ENCODE measurements at regions not wholly inside any gene's neighbourhood (a gene's known extent, or its start where the extent isn't known, plus 50 kb on each side); places are given as distances from the start of the nearest gene placed in this dataset.
"Not testable (repeated sequence)": the region's sequence is repeated elsewhere in the genome, so short reads cannot be mapped to it uniquely, and the experiment has no call there.

- Mint-ChIP-seq H3K27ac (no peak overlapping the region), H3K36me3 (no peaks in the 10 kb centered on the region), H3K9me3 (peaks cover 22% of the 10 kb centered on the region), H3K4me3 (no peak overlapping the region), H3K4me1 (no peaks in the 10 kb centered on the region)
- ATAC-seq (peak; percentile 11), DNase-seq (ENCODE audit: low spot score in 2 of 2) (no peak)
Measured at GRCh38 chr7:53087274-53087673, 51.8 kb downstream of the POM121L12 start.

GRCh38 chr7:53094191-53094590 is 58.8 kb downstream of the POM121L12 start:
- ATAC-seq (no peak), DNase-seq (ENCODE audit: low spot score in 2 of 2) (no peak)
- Mint-ChIP-seq H3K9me3 (peaks cover 24% of the 10 kb centered on the region), H3K4me3 (no peak overlapping the region), H3K36me3 (no peaks in the 10 kb centered on the region), H3K4me1 (no peaks in the 10 kb centered on the region), H3K27ac (no peak overlapping the region)

GRCh38 chr7:53094827-53095226 is 59.4 kb downstream of the POM121L12 start:
- peaks cover 20% of the 10 kb centered on the region for H3K9me3 Mint-ChIP-seq
- H3K4me1 Mint-ChIP-seq = no peaks in the 10 kb centered on the region
- no peak overlapping the region for H3K27ac Mint-ChIP-seq
- ATAC-seq (no peak), DNase-seq (ENCODE audit: low spot score in 2 of 2) (no peak)
- no peak overlapping the region for H3K4me3 Mint-ChIP-seq
- no peaks in the 10 kb centered on the region for H3K36me3 Mint-ChIP-seq

GRCh38 chr7:53095731-53096501 is 60.5 kb downstream of the POM121L12 start:
- H3K9me3 Mint-ChIP-seq = peaks cover 23% of the 10 kb centered on the region
- H3K27ac Mint-ChIP-seq = no peak overlapping the region
- H3K4me3 Mint-ChIP-seq = no peak overlapping the region
- H3K4me1 Mint-ChIP-seq = no peaks in the 10 kb centered on the region
- ATAC-seq = no peak
- DNase-seq (ENCODE audit: low spot score in 2 of 2) = no peak
- H3K36me3 Mint-ChIP-seq = no peaks in the 10 kb centered on the region

- H3K9me3 Mint-ChIP-seq = peaks cover 22% of the 10 kb centered on the region
- H3K4me1 Mint-ChIP-seq = no peaks in the 10 kb centered on the region
- H3K27ac Mint-ChIP-seq = no peak overlapping the region
- no peak for DNase-seq (ENCODE audit: low spot score in 2 of 2)
- no peaks in the 10 kb centered on the region for H3K36me3 Mint-ChIP-seq
- no peak overlapping the region for H3K4me3 Mint-ChIP-seq
- ATAC-seq = no peak
Measured at GRCh38 chr7:53100091-53100490, 64.7 kb downstream of the POM121L12 start.

GRCh38 chr7:53101026-53101425 is 65.6 kb downstream of the POM121L12 start:
- Mint-ChIP-seq H3K27ac (no peak overlapping the region), H3K4me1 (no peaks in the 10 kb centered on the region)

GRCh38 chr7:53110425-53110824 is 75.0 kb downstream of the POM121L12 start:
- no peak for ATAC-seq

More at GRCh38 chr7:53101026-53101425, 65.6 kb downstream of the POM121L12 start:
- peaks cover 25% of the 10 kb centered on the region for H3K9me3 Mint-ChIP-seq
- ATAC-seq (no peak), DNase-seq (ENCODE audit: low spot score in 2 of 2) (no peak)
- H3K4me3 Mint-ChIP-seq = no peak overlapping the region
- no peaks in the 10 kb centered on the region for H3K36me3 Mint-ChIP-seq

GRCh38 chr7:53111031-53111430 is 75.6 kb downstream of the POM121L12 start:
- Mint-ChIP-seq H3K4me1 (no peaks in the 10 kb centered on the region), H3K4me3 (no peak overlapping the region), H3K27ac (no peak overlapping the region), H3K9me3 (peaks cover 8% of the 10 kb centered on the region), H3K36me3 (no peaks in the 10 kb centered on the region)
- no peak for DNase-seq (ENCODE audit: low spot score in 2 of 2)
- no peak for ATAC-seq

More at GRCh38 chr7:53110425-53110824, 75.0 kb downstream of the POM121L12 start:
- Mint-ChIP-seq H3K4me1 (no peaks in the 10 kb centered on the region), H3K36me3 (no peaks in the 10 kb centered on the region), H3K4me3 (no peak overlapping the region), H3K9me3 (peaks cover 8% of the 10 kb centered on the region), H3K27ac (no peak overlapping the region)
- no peak for DNase-seq (ENCODE audit: low spot score in 2 of 2)

- ATAC-seq (no peak), DNase-seq (ENCODE audit: low spot score in 2 of 2) (no peak)
- H3K9me3 Mint-ChIP-seq = peaks cover 20% of the 10 kb centered on the region
- no peak overlapping the region for H3K27ac Mint-ChIP-seq
- H3K4me3 Mint-ChIP-seq = no peak overlapping the region
- no peaks in the 10 kb centered on the region for H3K36me3 Mint-ChIP-seq
- no peaks in the 10 kb centered on the region for H3K4me1 Mint-ChIP-seq
Measured at GRCh38 chr7:53113424-53113823, 78.0 kb downstream of the POM121L12 start.

GRCh38 chr7:53119514-53119941 is 84.1 kb downstream of the POM121L12 start:
- H3K27ac Mint-ChIP-seq = no peak overlapping the region
- H3K4me3 Mint-ChIP-seq = no peak overlapping the region
- no peaks in the 10 kb centered on the region for H3K4me1 Mint-ChIP-seq
- no peaks in the 10 kb centered on the region for H3K36me3 Mint-ChIP-seq
- DNase-seq (ENCODE audit: low spot score in 2 of 2) (no peak), ATAC-seq (no peak)
- H3K9me3 Mint-ChIP-seq = peaks cover 31% of the 10 kb centered on the region

GRCh38 chr7:53121374-53121773 is 85.9 kb downstream of the POM121L12 start:
- DNase-seq (ENCODE audit: low spot score in 2 of 2) (no peak), ATAC-seq (no peak)
- Mint-ChIP-seq H3K9me3 (peaks cover 31% of the 10 kb centered on the region), H3K4me3 (no peak overlapping the region), H3K36me3 (no peaks in the 10 kb centered on the region), H3K27ac (no peak overlapping the region), H3K4me1 (no peaks in the 10 kb centered on the region)

- Mint-ChIP-seq H3K27ac (no peak overlapping the region), H3K4me3 (no peak overlapping the region), H3K36me3 (no peaks in the 10 kb centered on the region), H3K9me3 (peaks cover 12% of the 10 kb centered on the region), H3K4me1 (no peaks in the 10 kb centered on the region)
- DNase-seq (ENCODE audit: low spot score in 2 of 2) (no peak), ATAC-seq (no peak)
Measured at GRCh38 chr7:53131697-53132096, 96.3 kb downstream of the POM121L12 start.

- DNase-seq (ENCODE audit: low spot score in 2 of 2) (no peak), ATAC-seq (no peak)
- no peak overlapping the region for H3K27ac Mint-ChIP-seq
- peaks cover 21% of the 10 kb centered on the region for H3K9me3 Mint-ChIP-seq
- H3K4me3 Mint-ChIP-seq = no peak overlapping the region
- no peaks in the 10 kb centered on the region for H3K36me3 Mint-ChIP-seq
- no peaks in the 10 kb centered on the region for H3K4me1 Mint-ChIP-seq
Measured at GRCh38 chr7:53151496-53151895, 116.1 kb downstream of the POM121L12 start.

GRCh38 chr7:53187184-53187583 is 151.8 kb downstream of the POM121L12 start:
- H3K27ac Mint-ChIP-seq; H3K36me3 Mint-ChIP-seq; H3K4me3 Mint-ChIP-seq; ATAC-seq; H3K4me1 Mint-ChIP-seq; DNase-seq (ENCODE audit: low spot score in 2 of 2): not testable (repeated sequence)
- peaks cover 14% of the 10 kb centered on the region for H3K9me3 Mint-ChIP-seq

GRCh38 chr7:53191191-53191695 is 155.8 kb downstream of the POM121L12 start:
- ATAC-seq (no peak), DNase-seq (ENCODE audit: low spot score in 2 of 2) (no peak)
- Mint-ChIP-seq H3K27ac (no peak overlapping the region), H3K36me3 (no peaks in the 10 kb centered on the region), H3K4me3 (no peak overlapping the region), H3K9me3 (peaks cover 16% of the 10 kb centered on the region), H3K4me1 (no peaks in the 10 kb centered on the region)

GRCh38 chr7:53191836-53192443 is 156.5 kb downstream of the POM121L12 start:
- DNase-seq (ENCODE audit: low spot score in 2 of 2) = no peak
- H3K36me3 Mint-ChIP-seq = no peaks in the 10 kb centered on the region
- no peaks in the 10 kb centered on the region for H3K4me1 Mint-ChIP-seq
- H3K9me3 Mint-ChIP-seq = peaks cover 13% of the 10 kb centered on the region
- no peak overlapping the region for H3K4me3 Mint-ChIP-seq
- ATAC-seq = no peak
- no peak overlapping the region for H3K27ac Mint-ChIP-seq
